ENCODE measurements at regions not wholly inside any gene's neighbourhood (a gene's known extent, or its start where the extent isn't known, plus 50 kb on each side); places are given as distances from the start of the nearest gene placed in this dataset.

- Histone ChIP-seq H3K36me3 (no peaks in the 10 kb centered on the region), H3K4me3 (no peak overlapping the region), H3K4me1 (peaks cover 42% of the 10 kb centered on the region), H3K27me3 (ENCODE audit: low read depth) (no peaks in the 10 kb centered on the region), H3K9me3 (replicated peaks) (peaks cover 4% of the 10 kb centered on the region), H3K27ac (replicated peaks) (peak overlapping the region; percentile 59)
- intact Hi-C loops (cut with micrococcal nuclease), result no loop called here
- no peak for TF ChIP-seq CTCF (IDR thresholded peaks at IDR 0.05; ENCODE audit: borderline replicate concordance)
- DNase-seq, result no peak
Measured at GRCh38 chr12:19885093-19885812, 446.0 kb downstream of the AEBP2 start.

GRCh38 chr12:19886065-19886464 is 446.8 kb downstream of the AEBP2 start:
- H3K27ac ChIP-seq (replicated peaks), result peak overlapping the region; percentile 59
- peaks cover 4% of the 10 kb centered on the region for H3K9me3 ChIP-seq (replicated peaks)
- H3K4me1 ChIP-seq, result peaks cover 42% of the 10 kb centered on the region
- H3K27me3 ChIP-seq (ENCODE audit: low read depth), result no peaks in the 10 kb centered on the region
- H3K36me3 ChIP-seq, result no peaks in the 10 kb centered on the region
- H3K4me3 ChIP-seq, result no peak overlapping the region
- TF ChIP-seq CTCF (IDR thresholded peaks at IDR 0.05; ENCODE audit: borderline replicate concordance), result no peak
- no peak for DNase-seq
- intact Hi-C loops (cut with micrococcal nuclease), result no loop called here

DNA sequence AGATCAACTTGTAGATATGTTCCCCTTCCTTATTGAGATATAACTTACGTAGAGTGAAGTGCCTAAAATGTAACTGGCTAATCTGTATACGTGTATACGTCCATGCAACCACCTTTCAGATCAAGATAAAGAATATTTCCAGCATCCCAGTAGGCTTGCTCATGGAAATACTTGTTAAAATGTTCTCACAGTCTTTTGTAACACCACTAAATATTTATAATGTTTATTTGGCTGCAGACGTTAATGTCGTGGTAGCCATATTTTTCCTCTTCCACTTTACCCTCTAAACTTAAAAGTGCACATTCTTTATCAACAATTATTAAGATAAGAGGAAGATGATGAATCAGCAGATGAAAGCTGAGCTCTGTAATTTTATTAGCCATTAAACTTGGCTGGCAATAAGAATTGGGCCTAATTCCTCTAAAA is 447.4 kb downstream of the AEBP2 start:
- peaks cover 42% of the 10 kb centered on the region for H3K4me1 ChIP-seq
- peak overlapping the region; percentile 59 for H3K27ac ChIP-seq (replicated peaks)
- H3K4me3 ChIP-seq, result no peak overlapping the region
- DNase-seq, result no peak
- TF ChIP-seq CTCF (IDR thresholded peaks at IDR 0.05; ENCODE audit: borderline replicate concordance), result no peak
- H3K9me3 ChIP-seq (replicated peaks), result peaks cover 4% of the 10 kb centered on the region
- no peaks in the 10 kb centered on the region for H3K36me3 ChIP-seq
- intact Hi-C loops (cut with micrococcal nuclease), result no loop called here
- H3K27me3 ChIP-seq (ENCODE audit: low read depth), result no peaks in the 10 kb centered on the region

- no peak overlapping the region for H3K27ac ChIP-seq (replicated peaks)
- H3K4me1 ChIP-seq, result peaks cover 18% of the 10 kb centered on the region
- no peak for DNase-seq
- no peaks in the 10 kb centered on the region for H3K27me3 ChIP-seq (ENCODE audit: low read depth)
- H3K36me3 ChIP-seq, result no peaks in the 10 kb centered on the region
- intact Hi-C loops (cut with micrococcal nuclease), result loop anchor here (10.0 kb wide), 1 partner anchor 115 kb away; no protein-coding TSS in a partner anchor
- no peak overlapping the region for H3K4me3 ChIP-seq
- no peaks in the 10 kb centered on the region for H3K9me3 ChIP-seq (replicated peaks)
- no peak for TF ChIP-seq CTCF (IDR thresholded peaks at IDR 0.05; ENCODE audit: borderline replicate concordance)
Measured at GRCh38 chr12:19890024-19890423, 450.7 kb downstream of the AEBP2 start.

DNA sequence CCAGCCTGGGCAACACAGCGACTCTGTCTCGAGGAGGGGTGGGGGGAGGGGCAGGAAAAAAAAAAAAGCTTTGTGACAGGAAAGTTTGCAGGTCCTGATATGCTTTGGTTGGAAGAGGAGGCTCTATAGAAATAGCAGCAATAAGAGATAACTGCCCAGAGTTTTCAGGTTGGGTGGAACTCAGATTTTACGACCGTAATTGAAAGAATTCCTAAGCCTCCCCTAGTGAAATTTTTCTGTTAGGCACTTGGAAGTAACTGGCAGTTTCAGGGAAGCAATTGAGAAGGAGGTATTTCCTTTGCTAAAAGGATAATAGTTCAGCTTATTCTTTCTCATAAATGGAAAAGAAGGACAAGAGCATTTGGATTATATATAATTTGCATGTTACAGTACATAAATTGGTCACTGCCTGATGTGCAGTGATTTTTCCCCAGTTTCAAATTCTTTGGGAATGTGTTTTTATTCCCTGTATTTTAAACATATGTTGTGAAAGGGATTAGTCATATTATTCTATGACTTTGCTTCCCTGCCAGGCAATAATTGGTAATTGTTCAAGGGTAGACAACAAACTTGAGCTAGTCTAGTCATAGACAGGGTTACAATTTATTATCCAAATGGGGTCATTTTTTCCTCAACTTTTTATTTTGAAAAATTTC is 452.8 kb downstream of the AEBP2 start:
- no peaks in the 10 kb centered on the region for H3K27me3 ChIP-seq (ENCODE audit: low read depth)
- H3K9me3 ChIP-seq (replicated peaks), result no peaks in the 10 kb centered on the region
- H3K4me3 ChIP-seq, result no peak overlapping the region
- TF ChIP-seq CTCF (IDR thresholded peaks at IDR 0.05; ENCODE audit: borderline replicate concordance), result no peak
- no peak overlapping the region for H3K27ac ChIP-seq (replicated peaks)
- intact Hi-C loops (cut with micrococcal nuclease), result loop anchor here (10.0 kb wide), 1 partner anchor 117 kb away; no protein-coding TSS in a partner anchor
- no peaks in the 10 kb centered on the region for H3K36me3 ChIP-seq
- H3K4me1 ChIP-seq, result peaks cover 26% of the 10 kb centered on the region
- no peak for DNase-seq

Data from left ventricle myocardium inferior (tissue), 1 donor.